Lung (tissue), 11 donors: ENCODE measurements at regions not wholly inside any gene's neighbourhood (a gene's known extent, or its start where the extent isn't known, plus 50 kb on each side); places are given as distances from the start of the nearest gene placed in this dataset.

ENCODE experiments used
- ATAC-seq: fragments of 200-7000 bp; cut with Tn5 transposase; one replicate; pipeline ENCODE4 v1.9.1; 2020; ENCODE audit warnings: moderate number of reproducible peaks; ENCODE audit not compliant: insufficient read depth, low FRiP score
- DNase-seq, 3 donors: peaks; one replicate each; pipeline ENCODE4 v3.0.0-alpha.2; 2013 to 2017
- H3K27ac ChIP-seq, 2 donors: one replicate each; pipeline ENCODE4 v1.5.1; 2013; ENCODE audit warnings: mild to moderate bottlenecking in 2 of 2, moderate library complexity in 2 of 2, control low read depth in 1 of 2, inconsistent platforms in 1 of 2, low read depth in 1 of 2, low read length in 1 of 2
- H3K27me3 ChIP-seq, 3 donors: one replicate each; pipeline ENCODE4 v1.5.1; 2013; ENCODE audit warnings: low read length in 2 of 3; ENCODE audit not compliant: control insufficient read depth in 3 of 3, insufficient read depth in 3 of 3
- H3K36me3 ChIP-seq, 4 donors: one replicate each; pipeline ENCODE4 v1.5.1; 2013; ENCODE audit warnings: low read length in 4 of 4, mild to moderate bottlenecking in 1 of 4, moderate library complexity in 1 of 4; ENCODE audit not compliant: control insufficient read depth in 4 of 4, insufficient read depth in 4 of 4
- H3K4me1 ChIP-seq, 5 donors: one replicate each; pipeline ENCODE4 v1.5.1; 2013; ENCODE audit warnings: low read length in 5 of 5, mild to moderate bottlenecking in 2 of 5, moderate library complexity in 1 of 5; ENCODE audit not compliant: control insufficient read depth in 5 of 5, insufficient read depth in 5 of 5
- H3K4me3 ChIP-seq: one replicate; pipeline ENCODE4 v1.5.1; 2013; ENCODE audit warnings: mild to moderate bottlenecking, control low read depth, moderate library complexity
- H3K9ac ChIP-seq, 2 donors: one replicate each; pipeline ENCODE4 v1.5.1; 2013; ENCODE audit warnings: low read length in 2 of 2, control low read depth in 1 of 2; ENCODE audit not compliant: insufficient read depth in 1 of 2
- H3K9me3 ChIP-seq, 4 donors: one replicate each; pipeline ENCODE4 v1.5.1; 2013; ENCODE audit warnings: low read length in 3 of 4, mild to moderate bottlenecking in 1 of 4, moderate library complexity in 1 of 4; ENCODE audit not compliant: control insufficient read depth in 4 of 4, insufficient read depth in 3 of 4
- CTCF ChIP-seq: IDR thresholded peaks from 2 replicates; pipeline ENCODE4 v1.5.1; 2012; ENCODE audit warnings: mild to moderate bottlenecking; ENCODE audit errors: control extremely low read depth, extremely low read depth
- WGBS, 2 donors: extraction: QIAGEN DNeasy Blood & Tissue Kit; methylation state at CpG; one replicate each; pipeline ENCODE4 v1.1.7; 2013; 5-methylcytosine and 5-hydroxymethylcytosine counted together
- donor health status: control.
- donor health status: control.
- donor health status: Bipolar disorder and iron deficiency.
- donor health status: healthy.
- donor health status: DM: yes; HTN: yes; CAD: no.

GRCh38 chr5:5628866-5629606, 206.6 kb downstream of the ICE1 start:
- 84 to 87% methylated on average over 10 of the region's 10 CpGs for WGBS, 2 donors
- Histone ChIP-seq H3K27ac (no peak overlapping the region), H3K36me3 (no peaks in the 10 kb centered on the region), H3K4me3 (no peak overlapping the region), H3K27me3 (peaks cover 0 to 3% (median 0%) of the 10 kb centered on the region in 3 donors), H3K9ac (no peak overlapping the region), H3K9me3 (peaks cover 0 to 12% (median 0%) of the 10 kb centered on the region in 4 donors), H3K4me1 (no peaks in the 10 kb centered on the region)
- DNase-seq (no peak), ATAC-seq (no peak)
- no peak for TF ChIP-seq CTCF

- no peaks in the 10 kb centered on the region for H3K36me3 ChIP-seq
- ATAC-seq, result no peak
- H3K9me3 ChIP-seq, result peaks cover 0 to 15% (median 4%) of the 10 kb centered on the region in 4 donors
- TF ChIP-seq CTCF, result no peak
- no peak for DNase-seq
- no peak overlapping the region for H3K9ac ChIP-seq
- H3K4me1 ChIP-seq, result no peaks in the 10 kb centered on the region
- H3K27ac ChIP-seq, result no peak overlapping the region
- no peak overlapping the region for H3K4me3 ChIP-seq
- 88% methylated on average over 1 of the region's 1 CpG for WGBS, 2 donors
- H3K27me3 ChIP-seq, result peaks cover 0 to 3% (median 0%) of the 10 kb centered on the region in 3 donors
Measured at GRCh38 chr5:5626412-5626811, 203.9 kb downstream of the ICE1 start.

GRCh38 chr5:5625491-5625890, 203.0 kb downstream of the ICE1 start:
- Histone ChIP-seq H3K9ac (no peak overlapping the region), H3K4me3 (no peak overlapping the region), H3K9me3 (peaks cover 0 to 11% (median 4%) of the 10 kb centered on the region in 4 donors), H3K27me3 (no peaks in the 10 kb centered on the region), H3K27ac (no peak overlapping the region), H3K36me3 (no peaks in the 10 kb centered on the region), H3K4me1 (no peaks in the 10 kb centered on the region)
- DNase-seq (no peak), ATAC-seq (no peak)
- WGBS, 2 donors, result 78 to 80% methylated on average over 3 of the region's 3 CpGs
- TF ChIP-seq CTCF, result no peak
